ENCODE measurements at regions not wholly inside any gene's neighbourhood (a gene's known extent, or its start where the extent isn't known, plus 50 kb on each side); places are given as distances from the start of the nearest gene placed in this dataset.

DNA sequence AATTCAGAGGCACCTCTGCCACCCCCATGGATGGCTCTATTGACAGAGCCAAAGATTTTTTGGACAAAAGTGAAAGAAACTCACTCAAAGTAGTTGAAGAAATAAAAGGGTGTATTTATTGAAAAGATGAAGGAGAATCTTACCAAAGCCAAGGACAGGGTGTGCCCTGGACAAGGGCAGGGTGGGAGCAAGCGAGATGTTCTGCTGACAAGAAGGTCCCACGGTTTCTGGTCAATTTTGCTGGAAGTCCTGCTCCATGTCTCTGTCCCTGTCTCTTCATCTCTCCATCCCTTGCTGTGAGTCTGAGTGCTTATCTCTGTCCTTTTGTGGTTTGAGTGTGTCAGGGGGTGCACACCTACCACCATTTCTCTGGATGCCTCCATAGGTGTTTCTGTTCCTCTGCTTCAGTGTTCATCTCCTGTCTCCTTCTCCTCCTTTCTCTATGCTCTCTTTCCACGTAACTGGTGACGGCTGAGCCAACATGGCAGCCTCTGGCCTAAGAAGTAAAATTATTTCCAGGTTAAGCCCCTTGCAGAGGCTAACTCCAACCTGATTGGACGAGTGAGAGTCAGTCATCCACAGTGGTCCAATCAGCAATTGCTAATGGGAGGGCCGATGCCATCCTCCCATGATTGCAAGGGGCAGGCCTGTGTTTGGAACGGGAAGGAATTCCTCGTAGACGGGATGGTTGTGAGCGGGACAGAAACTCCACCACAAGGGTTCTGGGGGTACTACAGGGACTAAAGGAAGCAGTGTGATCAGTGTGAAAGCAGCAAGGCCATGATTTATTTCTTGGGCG is 502.1 kb upstream of the CDH4 start:
- H3K36me3 Mint-ChIP-seq (ENCODE audit: low read depth), result no peaks in the 10 kb centered on the region
- H3K4me1 Mint-ChIP-seq, result no peaks in the 10 kb centered on the region
- no peak for DNase-seq (ENCODE audit: low read depth, low spot score)
- H3K27me3 Mint-ChIP-seq (ENCODE audit: low read depth), result no peaks in the 10 kb centered on the region
- peaks cover 3% of the 10 kb centered on the region for H3K9me3 Mint-ChIP-seq
- H3K27ac Mint-ChIP-seq (ENCODE audit: unreplicated experiment), result no peak overlapping the region
- TF ChIP-seq, protein P1, sequence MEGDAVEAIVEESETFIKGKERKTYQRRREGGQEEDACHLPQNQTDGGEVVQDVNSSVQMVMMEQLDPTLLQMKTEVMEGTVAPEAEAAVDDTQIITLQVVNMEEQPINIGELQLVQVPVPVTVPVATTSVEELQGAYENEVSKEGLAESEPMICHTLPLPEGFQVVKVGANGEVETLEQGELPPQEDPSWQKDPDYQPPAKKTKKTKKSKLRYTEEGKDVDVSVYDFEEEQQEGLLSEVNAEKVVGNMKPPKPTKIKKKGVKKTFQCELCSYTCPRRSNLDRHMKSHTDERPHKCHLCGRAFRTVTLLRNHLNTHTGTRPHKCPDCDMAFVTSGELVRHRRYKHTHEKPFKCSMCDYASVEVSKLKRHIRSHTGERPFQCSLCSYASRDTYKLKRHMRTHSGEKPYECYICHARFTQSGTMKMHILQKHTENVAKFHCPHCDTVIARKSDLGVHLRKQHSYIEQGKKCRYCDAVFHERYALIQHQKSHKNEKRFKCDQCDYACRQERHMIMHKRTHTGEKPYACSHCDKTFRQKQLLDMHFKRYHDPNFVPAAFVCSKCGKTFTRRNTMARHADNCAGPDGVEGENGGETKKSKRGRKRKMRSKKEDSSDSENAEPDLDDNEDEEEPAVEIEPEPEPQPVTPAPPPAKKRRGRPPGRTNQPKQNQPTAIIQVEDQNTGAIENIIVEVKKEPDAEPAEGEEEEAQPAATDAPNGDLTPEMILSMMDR (conservative IDR thresholded peaks at IDR 0.05), result no peak
- H3K4me3 Mint-ChIP-seq, result no peak overlapping the region

DNA sequence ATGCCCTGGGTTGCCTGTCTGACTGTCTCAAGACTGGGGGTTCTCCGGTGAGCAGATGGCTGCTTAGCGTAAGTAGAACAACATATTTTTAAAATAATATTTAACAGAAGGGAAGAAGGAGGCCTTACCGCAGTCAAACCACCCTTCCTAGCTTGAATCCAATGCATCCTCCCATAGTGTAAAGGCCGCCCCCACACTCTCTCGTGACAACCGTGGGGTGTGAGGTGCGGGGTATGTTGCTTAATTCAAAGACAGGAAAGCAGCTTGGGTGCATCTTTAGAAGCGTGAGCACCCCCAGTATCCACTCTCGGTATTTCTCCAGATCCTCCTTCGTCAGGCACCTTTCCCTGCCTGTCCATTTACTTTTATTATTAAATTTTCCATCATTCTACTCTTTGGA is 501.2 kb upstream of the CDH4 start:
- Mint-ChIP-seq H3K27ac (ENCODE audit: unreplicated experiment) (no peak overlapping the region), H3K27me3 (ENCODE audit: low read depth) (no peaks in the 10 kb centered on the region), H3K4me1 (no peaks in the 10 kb centered on the region), H3K4me3 (no peak overlapping the region), H3K9me3 (peaks cover 3% of the 10 kb centered on the region), H3K36me3 (ENCODE audit: low read depth) (no peaks in the 10 kb centered on the region)
- no peak for DNase-seq (ENCODE audit: low read depth, low spot score)
- TF ChIP-seq, protein P1 (conservative IDR thresholded peaks at IDR 0.05), result no peak

DNA sequence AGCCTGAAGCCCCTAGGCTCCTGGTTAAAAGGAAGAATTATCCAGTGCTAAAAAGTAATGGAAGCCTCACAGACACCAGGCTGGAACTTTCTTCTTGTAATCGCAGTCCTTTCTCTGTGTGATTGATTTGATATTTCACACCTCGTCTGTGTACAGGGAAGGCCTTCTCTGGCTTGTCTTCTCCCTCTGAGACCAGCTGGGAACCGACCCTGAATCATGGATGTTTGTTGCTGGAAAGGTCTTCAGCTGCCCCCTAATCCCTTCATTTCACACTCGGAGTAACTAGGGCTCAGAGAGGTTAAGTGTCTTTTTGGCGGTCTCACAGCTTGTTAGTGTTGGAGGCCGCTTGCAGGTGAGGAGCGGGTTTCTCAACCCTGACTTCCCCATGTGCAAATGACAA is 500.2 kb upstream of the CDH4 start:
- Mint-ChIP-seq H3K4me3 (no peak overlapping the region), H3K9me3 (peaks cover 3% of the 10 kb centered on the region), H3K4me1 (no peaks in the 10 kb centered on the region), H3K27me3 (ENCODE audit: low read depth) (no peaks in the 10 kb centered on the region), H3K36me3 (ENCODE audit: low read depth) (no peaks in the 10 kb centered on the region), H3K27ac (ENCODE audit: unreplicated experiment) (no peak overlapping the region)
- TF ChIP-seq, protein P1 (conservative IDR thresholded peaks at IDR 0.05), result no peak
- no peak for DNase-seq (ENCODE audit: low read depth, low spot score)

DNA sequence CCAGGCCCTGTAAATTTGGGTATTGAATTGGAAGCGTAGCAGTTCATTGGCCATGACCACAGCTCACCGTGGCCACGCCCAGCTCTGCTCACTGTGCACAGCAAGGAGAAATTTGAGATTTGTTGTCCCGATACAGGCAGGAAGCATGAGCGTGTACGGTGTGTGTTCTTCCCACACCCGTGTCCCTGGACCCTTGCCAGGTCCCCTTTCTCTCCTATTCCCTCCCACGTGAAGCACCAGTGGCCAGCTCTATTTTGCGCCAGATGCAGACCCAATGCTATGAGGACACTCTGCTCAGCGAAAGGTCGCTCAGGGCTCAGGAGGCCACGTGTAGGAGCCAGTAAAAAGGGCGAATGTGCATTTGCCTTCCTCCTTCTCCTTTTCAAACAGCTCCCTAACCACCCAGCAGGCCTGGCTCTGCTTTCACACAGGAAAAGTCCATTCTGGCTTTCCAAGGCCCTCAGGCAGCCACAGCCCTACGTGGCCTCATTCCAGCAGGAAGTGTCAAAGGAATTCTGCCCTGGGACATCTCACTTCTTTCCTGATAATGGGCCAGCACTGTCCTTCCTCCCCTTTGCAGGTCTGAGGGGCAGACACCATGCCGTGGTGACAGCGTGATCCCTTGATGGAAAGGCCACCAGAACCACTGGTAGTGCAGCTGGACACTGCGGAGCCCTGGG is 499.2 kb upstream of the CDH4 start:
- H3K4me3 Mint-ChIP-seq, result no peak overlapping the region
- H3K36me3 Mint-ChIP-seq (ENCODE audit: low read depth), result no peaks in the 10 kb centered on the region
- TF ChIP-seq, protein P1 (conservative IDR thresholded peaks at IDR 0.05), result no peak
- H3K27ac Mint-ChIP-seq (ENCODE audit: unreplicated experiment), result no peak overlapping the region
- no peaks in the 10 kb centered on the region for H3K27me3 Mint-ChIP-seq (ENCODE audit: low read depth)
- H3K9me3 Mint-ChIP-seq, result peaks cover 3% of the 10 kb centered on the region
- no peaks in the 10 kb centered on the region for H3K4me1 Mint-ChIP-seq
- no peak for DNase-seq (ENCODE audit: low read depth, low spot score)

DNA sequence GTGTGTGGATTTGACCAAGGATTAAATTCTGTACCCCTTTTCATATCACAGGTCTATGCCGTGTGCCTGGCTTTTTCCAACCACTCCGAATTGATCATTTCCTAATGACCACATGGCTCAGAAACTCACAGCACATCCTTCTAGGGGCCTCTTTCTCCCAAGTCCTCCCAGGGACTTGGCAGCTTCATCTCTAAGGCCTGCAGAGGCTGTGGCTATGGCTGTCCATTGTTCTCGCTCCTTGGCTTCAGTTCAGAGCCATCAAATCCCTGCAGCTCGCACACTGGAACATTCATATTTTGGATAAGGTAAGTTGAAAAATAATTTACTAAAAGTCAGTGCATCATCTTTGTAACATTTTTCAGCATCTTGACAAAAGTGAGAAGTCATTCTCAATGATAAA is 497.2 kb upstream of the CDH4 start:
- Mint-ChIP-seq H3K4me1 (no peaks in the 10 kb centered on the region), H3K9me3 (peaks cover 3% of the 10 kb centered on the region), H3K27ac (ENCODE audit: unreplicated experiment) (no peak overlapping the region), H3K36me3 (ENCODE audit: low read depth) (no peaks in the 10 kb centered on the region), H3K27me3 (ENCODE audit: low read depth) (no peaks in the 10 kb centered on the region), H3K4me3 (no peak overlapping the region)
- no peak for DNase-seq (ENCODE audit: low read depth, low spot score)
- TF ChIP-seq, protein P1 (conservative IDR thresholded peaks at IDR 0.05), result no peak

Measured in neural crest cell (in vitro differentiated cells).